NB4 (cell line): ENCODE measurements at regions not wholly inside any gene's neighbourhood (a gene's known extent, or its start where the extent isn't known, plus 50 kb on each side); places are given as distances from the start of the nearest gene placed in this dataset.

Source experiments
- DNase-seq: peaks from one replicate; pipeline ENCODE4 v3.0.0; 2010; ENCODE audit warnings: low read depth
- H3K4me3 ChIP-seq: one replicate; pipeline ENCODE4 v1.5.1; 2011; ENCODE audit warnings: mild to moderate bottlenecking, low read depth, low read length, moderate library complexity
- CTCF ChIP-seq: IDR thresholded peaks from one replicate; pipeline ENCODE4 v1.5.1; 2012; ENCODE audit warnings: low read depth, low read length
- MYC ChIP-seq: IDR thresholded peaks from 2 replicates; pipeline ENCODE4 v1.6.1; 2011; ENCODE audit warnings: low read depth, low read length
- POLR2A ChIP-seq: IDR thresholded peaks from 2 replicates; pipeline ENCODE4 v1.6.1; 2011; ENCODE audit warnings: mild to moderate bottlenecking; ENCODE audit not compliant: insufficient read length; ENCODE audit errors: extremely low read depth
- TF ChIP-seq, protein P1 (sequence below): IDR thresholded peaks from 2 replicates; pipeline ENCODE4 v1.6.1; 2011; ENCODE audit warnings: low read depth, low read length

- H3K4me3 ChIP-seq: no peak overlapping the region
- TF ChIP-seq CTCF (no peak), MYC (no peak), POLR2A (no peak)
- TF ChIP-seq, protein P1, sequence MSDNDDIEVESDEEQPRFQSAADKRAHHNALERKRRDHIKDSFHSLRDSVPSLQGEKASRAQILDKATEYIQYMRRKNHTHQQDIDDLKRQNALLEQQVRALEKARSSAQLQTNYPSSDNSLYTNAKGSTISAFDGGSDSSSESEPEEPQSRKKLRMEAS: no peak
- no peak for DNase-seq
These were observed 277.7 kb upstream of the PCSK5 start for GRCh38 chr9:75612754-75613153.

- no peak for DNase-seq
- no peak for TF ChIP-seq CTCF
- no peak for TF ChIP-seq MYC
- TF ChIP-seq POLR2A: no peak
- TF ChIP-seq, protein P1: no peak
These were observed 275.2 kb upstream of the PCSK5 start for GRCh38 chr9:75615284-75615683.

GRCh38 chr9:75616052-75616451, 274.4 kb upstream of the PCSK5 start:
- no peak for DNase-seq
- H3K4me3 ChIP-seq: no peak overlapping the region
- TF ChIP-seq MYC: no peak
- TF ChIP-seq, protein P1: no peak
- no peak for TF ChIP-seq CTCF
- TF ChIP-seq POLR2A: no peak

More at GRCh38 chr9:75615284-75615683, 275.2 kb upstream of the PCSK5 start:
- no peak overlapping the region for H3K4me3 ChIP-seq

GRCh38 chr9:75616841-75617566, 273.5 kb upstream of the PCSK5 start:
- no peak for DNase-seq
- no peak for TF ChIP-seq CTCF
- TF ChIP-seq, protein P1: no peak
- H3K4me3 ChIP-seq: no peak overlapping the region

GRCh38 chr9:75623462-75623861, 267.0 kb upstream of the PCSK5 start:
- H3K4me3 ChIP-seq: no peak overlapping the region
- no peak for DNase-seq
- TF ChIP-seq, protein P1: no peak
- TF ChIP-seq POLR2A (no peak), CTCF (no peak), MYC (no peak)

GRCh38 chr9:75624998-75625397, 265.5 kb upstream of the PCSK5 start:
- no peak for DNase-seq
- TF ChIP-seq, protein P1: no peak
- TF ChIP-seq MYC: no peak
- TF ChIP-seq POLR2A: no peak
- no peak for TF ChIP-seq CTCF
- no peak overlapping the region for H3K4me3 ChIP-seq
